Hepatocyte (in vitro differentiated cells): ENCODE measurements at regions not wholly inside any gene's neighbourhood (a gene's known extent, or its start where the extent isn't known, plus 50 kb on each side); places are given as distances from the start of the nearest gene placed in this dataset.

Experiments
- DNase-seq: peaks from one replicate; pipeline ENCODE4 v3.0.0-alpha.2; 2016; ENCODE audit warnings: low spot score
- H2AFZ ChIP-seq: fragments of 200-600 bp; sonication (generic); 2 replicates; pipeline ENCODE4 v1.6.0; 2016; ENCODE audit warnings: antibody characterized with exemption, mild to moderate bottlenecking
- H3K27ac ChIP-seq: fragments of 200-600 bp; sonication (generic); 2 replicates; pipeline ENCODE4 v1.5.1; 2016; ENCODE audit warnings: mild to moderate bottlenecking
- H3K27me3 ChIP-seq: fragments of 200-600 bp; sonication (generic); 2 replicates; pipeline ENCODE4 v1.6.1; 2016
- H3K36me3 ChIP-seq: fragments of 200-600 bp; sonication (generic); replicated peaks from 2 replicates; pipeline ENCODE4 v1.5.1; 2016; ENCODE audit warnings: low read depth; ENCODE audit not compliant: insufficient read depth
- H3K4me1 ChIP-seq: fragments of 200-600 bp; sonication (generic); 2 replicates; pipeline ENCODE4 v1.5.1; 2016; ENCODE audit warnings: mild to moderate bottlenecking, moderate library complexity; ENCODE audit not compliant: insufficient read depth
- H3K4me2 ChIP-seq: fragments of 200-600 bp; sonication (generic); 2 replicates; pipeline ENCODE4 v1.6.0; 2016
- H3K4me3 ChIP-seq: fragments of 200-600 bp; sonication (generic); 2 replicates; pipeline ENCODE4 v1.5.1; 2016; ENCODE audit warnings: mild to moderate bottlenecking
- H3K79me2 ChIP-seq: fragments of 200-600 bp; sonication (generic); 2 replicates; pipeline ENCODE4 v1.6.0; 2017; ENCODE audit warnings: mild to moderate bottlenecking
- H3K9me2 ChIP-seq: fragments of 200-600 bp; sonication (generic); replicated peaks from 2 replicates; pipeline ENCODE4 v1.6.0; 2017; ENCODE audit warnings: mild to moderate bottlenecking; ENCODE audit not compliant: insufficient read depth
- H3K9me3 ChIP-seq: fragments of 200-600 bp; sonication (generic); 2 replicates; pipeline ENCODE4 v1.5.1; 2016; ENCODE audit warnings: low read depth, mild to moderate bottlenecking
- H4K20me1 ChIP-seq: fragments of 200-600 bp; sonication (generic); 2 replicates; pipeline ENCODE4 v1.6.0; 2016; ENCODE audit warnings: mild to moderate bottlenecking; ENCODE audit not compliant: insufficient read depth, poor library complexity, severe bottlenecking
- CTCF ChIP-seq: fragments of 200-600 bp; sonication (generic); IDR thresholded peaks from 2 replicates; pipeline ENCODE4 v1.5.1; 2016; ENCODE audit warnings: antibody characterized with exemption, mild to moderate bottlenecking; ENCODE audit not compliant: poor library complexity
- EZH2 ChIP-seq: fragments of 200-600 bp; sonication (generic); IDR thresholded peaks from 2 replicates; pipeline ENCODE4 v1.6.1; 2016; ENCODE audit warnings: antibody characterized with exemption, mild to moderate bottlenecking, borderline replicate concordance
- EZH2phosphoT487 ChIP-seq: fragments of 200-600 bp; sonication (generic); IDR thresholded peaks from one replicate; pipeline ENCODE4 v1.6.1; 2018; ENCODE audit warnings: antibody characterized with exemption, mild to moderate bottlenecking, low read depth, moderate library complexity; ENCODE audit not compliant: unreplicated experiment, severe bottlenecking
- WGBS: methylation state at CpG from one replicate; pipeline ENCODE4 v1.1.6; 2016; ENCODE audit warnings: low lambda C conversion rate; ENCODE audit errors: missing lambda C conversion rate; 5-methylcytosine and 5-hydroxymethylcytosine counted together

GRCh38 chr12:98344046-98344930 lies 171.1 kb upstream of the TMPO start:
- DNase-seq, result no peak

GRCh38 chr12:98345308-98345876 lies 170.0 kb upstream of the TMPO start:
- Histone ChIP-seq H3K79me2 (no peaks in the 10 kb centered on the region), H2AFZ (no peak overlapping the region), H3K9me3 (no peaks in the 10 kb centered on the region), H3K27ac (no peak overlapping the region), H3K4me1 (no peaks in the 10 kb centered on the region), H3K36me3 (no peaks in the 10 kb centered on the region), H3K9me2 (no peaks in the 10 kb centered on the region), H3K27me3 (no peaks in the 10 kb centered on the region), H3K4me2 (no peak overlapping the region), H4K20me1 (no peaks in the 10 kb centered on the region), H3K4me3 (no peak overlapping the region)
- TF ChIP-seq EZH2phosphoT487, result no peak
- TF ChIP-seq CTCF, result no peak
- no peak for TF ChIP-seq EZH2
- DNase-seq, result no peak
- 82% methylated on average over 6 of the region's 6 CpGs for WGBS

More at GRCh38 chr12:98344046-98344930, 171.1 kb upstream of the TMPO start:
- H3K9me2 ChIP-seq, result no peaks in the 10 kb centered on the region
- TF ChIP-seq CTCF (no peak), EZH2phosphoT487 (no peak), EZH2 (no peak)
- H3K4me2 ChIP-seq, result no peak overlapping the region
- H3K9me3 ChIP-seq, result no peaks in the 10 kb centered on the region
- H3K36me3 ChIP-seq, result no peaks in the 10 kb centered on the region
- H3K27me3 ChIP-seq, result no peaks in the 10 kb centered on the region
- no peaks in the 10 kb centered on the region for H3K4me1 ChIP-seq
- H2AFZ ChIP-seq, result no peak overlapping the region
- H4K20me1 ChIP-seq, result no peaks in the 10 kb centered on the region
- H3K27ac ChIP-seq, result no peak overlapping the region
- 70% methylated on average over 8 of the region's 8 CpGs for WGBS
- H3K79me2 ChIP-seq, result no peaks in the 10 kb centered on the region
- H3K4me3 ChIP-seq, result no peak overlapping the region

GRCh38 chr12:98351089-98351488 lies 164.3 kb upstream of the TMPO start:
- H3K79me2 ChIP-seq, result no peaks in the 10 kb centered on the region
- no peaks in the 10 kb centered on the region for H4K20me1 ChIP-seq
- no peak overlapping the region for H3K4me2 ChIP-seq
- DNase-seq, result no peak
- no peaks in the 10 kb centered on the region for H3K36me3 ChIP-seq
- no peak overlapping the region for H3K27ac ChIP-seq
- H3K4me3 ChIP-seq, result no peak overlapping the region
- TF ChIP-seq EZH2phosphoT487 (no peak), EZH2 (no peak), CTCF (no peak)
- H3K9me2 ChIP-seq, result no peaks in the 10 kb centered on the region
- WGBS, result 83% methylated on average over 6 of the region's 6 CpGs
- no peaks in the 10 kb centered on the region for H3K9me3 ChIP-seq
- no peaks in the 10 kb centered on the region for H3K27me3 ChIP-seq
- no peak overlapping the region for H2AFZ ChIP-seq
- H3K4me1 ChIP-seq, result no peaks in the 10 kb centered on the region
